Kasumi-1 (cell line): ENCODE measurements at regions not wholly inside any gene's neighbourhood (a gene's known extent, or its start where the extent isn't known, plus 50 kb on each side); places are given as distances from the start of the nearest gene placed in this dataset.
A peak's percentile ranks its signal among the peaks of the same experiment; 100 is the strongest.

Experiments
- DNase-seq, 2 experiments: peaks; one replicate each; lab custom pipeline; 2025; lab: John Stamatoyannopoulos, UW

DNA sequence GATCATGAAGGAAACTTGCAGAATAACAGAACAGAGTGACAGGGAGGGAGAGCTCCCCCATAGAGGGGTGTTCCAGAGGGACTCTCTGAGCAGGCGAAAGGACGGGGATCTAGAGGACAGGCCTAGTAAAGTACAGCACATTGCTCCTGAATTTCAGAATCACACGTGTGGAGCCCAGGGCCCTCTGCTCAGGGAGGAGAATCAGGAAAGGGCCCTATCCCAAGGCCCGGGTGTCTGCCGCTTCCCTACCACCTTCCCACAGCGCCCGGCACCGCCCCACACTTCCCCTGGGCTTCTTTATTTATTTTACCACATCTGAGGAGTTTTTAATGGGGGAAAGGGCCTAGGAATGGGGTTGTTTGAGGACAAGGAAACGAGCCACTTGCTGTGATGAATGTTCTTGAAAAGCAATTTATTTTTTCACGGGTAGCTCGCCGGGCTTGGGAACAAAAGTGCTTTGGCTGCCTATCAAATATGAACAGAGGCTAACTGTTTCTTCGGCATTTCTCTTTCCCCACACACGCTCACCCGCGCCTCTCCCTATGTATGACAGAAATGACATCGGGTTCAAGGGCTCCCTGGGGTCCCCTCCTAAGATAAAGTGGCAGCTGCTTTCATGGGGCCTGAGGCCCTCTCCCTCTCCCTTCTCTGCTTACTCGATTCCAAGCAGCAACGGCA lies 79.3 kb upstream of the GLI2 start:
- DNase-seq = no peak

DNA sequence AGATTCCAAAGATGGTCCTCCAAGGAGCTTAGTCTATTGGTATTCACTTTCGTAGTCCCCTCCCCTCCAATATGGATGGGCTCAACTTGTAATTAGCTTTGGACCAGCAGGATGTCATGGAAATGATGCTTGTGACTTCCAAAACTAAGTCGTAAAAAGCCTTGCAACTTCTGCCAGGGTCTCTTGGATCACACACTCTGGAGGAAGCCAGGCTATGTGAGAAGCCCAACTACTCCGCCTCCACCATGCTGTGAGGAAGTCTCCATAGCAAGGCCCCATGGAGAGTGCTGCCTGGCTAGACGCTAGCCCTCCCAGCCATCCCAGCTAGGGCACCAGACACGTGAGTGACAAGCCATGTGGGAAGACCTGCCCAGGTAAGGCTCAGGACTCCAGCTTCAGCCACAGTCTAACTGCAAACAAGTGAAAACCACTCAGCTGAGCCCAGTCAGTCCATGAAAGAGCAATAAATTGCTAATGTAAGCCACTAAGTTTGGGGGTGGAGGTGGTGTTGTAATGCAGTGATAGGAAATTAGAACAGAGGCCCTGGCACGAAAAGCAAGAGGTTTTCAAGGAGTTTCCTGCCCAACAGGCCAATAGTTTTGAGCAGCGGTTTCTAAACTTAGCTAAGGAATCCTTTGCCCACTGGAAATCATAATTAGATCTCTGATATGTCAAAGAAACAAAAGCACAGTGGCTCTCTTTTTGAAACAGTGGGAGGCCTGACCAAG lies 77.5 kb upstream of the GLI2 start:
- no peak for DNase-seq

DNA sequence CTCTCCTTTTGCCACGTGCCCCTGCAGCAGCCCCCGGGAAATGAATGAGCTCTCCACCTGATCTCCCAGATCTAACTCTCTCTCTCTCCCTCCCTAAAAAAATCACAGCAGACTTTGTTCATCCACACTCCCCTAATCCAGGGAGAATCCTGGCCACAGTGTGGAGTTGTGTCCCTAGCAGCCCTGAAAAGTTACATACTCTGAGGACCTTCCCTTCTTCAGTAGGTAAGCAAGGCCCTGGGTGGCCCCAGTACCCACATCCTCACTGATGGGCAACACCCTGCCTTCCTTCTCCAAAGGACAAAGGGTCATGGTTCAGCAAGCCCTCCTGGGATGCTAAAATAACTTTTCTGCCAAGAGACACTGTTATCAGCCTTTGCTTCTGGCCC lies 76.9 kb upstream of the GLI2 start:
- no peak for DNase-seq

DNA sequence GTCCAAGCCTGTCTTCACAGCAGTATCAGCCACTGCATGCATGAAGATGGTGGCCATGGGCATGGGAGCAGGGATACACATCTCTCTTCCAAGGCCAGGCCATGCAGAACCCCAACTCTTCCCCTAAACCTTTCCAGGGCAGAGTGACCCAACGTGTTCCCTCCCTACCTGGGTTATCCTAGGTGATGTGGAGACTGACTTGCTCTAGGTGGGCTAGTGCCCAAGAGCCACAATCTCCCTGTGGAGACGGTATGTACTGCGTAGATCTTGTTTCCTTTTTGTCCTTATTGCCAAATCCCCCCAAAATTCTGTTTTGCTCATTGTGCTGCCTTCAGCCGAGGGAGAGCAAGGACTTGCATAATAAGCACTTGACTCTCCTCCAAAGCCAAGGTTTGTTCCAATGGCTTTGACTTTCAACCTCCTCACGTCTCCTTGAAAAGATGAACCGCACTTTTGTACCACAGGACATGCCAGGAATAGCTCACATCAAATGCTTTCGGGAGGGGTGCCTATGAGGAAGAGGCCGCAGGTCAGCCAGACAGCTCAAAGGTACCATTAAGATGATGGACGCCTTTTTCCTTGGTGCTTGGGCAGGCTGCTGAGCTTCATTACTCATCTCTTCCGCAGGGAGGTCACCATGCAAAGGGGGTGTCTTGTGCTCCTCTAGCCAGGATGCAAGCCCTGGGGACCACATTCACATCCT lies 76.2 kb upstream of the GLI2 start:
- no peak for DNase-seq

DNA sequence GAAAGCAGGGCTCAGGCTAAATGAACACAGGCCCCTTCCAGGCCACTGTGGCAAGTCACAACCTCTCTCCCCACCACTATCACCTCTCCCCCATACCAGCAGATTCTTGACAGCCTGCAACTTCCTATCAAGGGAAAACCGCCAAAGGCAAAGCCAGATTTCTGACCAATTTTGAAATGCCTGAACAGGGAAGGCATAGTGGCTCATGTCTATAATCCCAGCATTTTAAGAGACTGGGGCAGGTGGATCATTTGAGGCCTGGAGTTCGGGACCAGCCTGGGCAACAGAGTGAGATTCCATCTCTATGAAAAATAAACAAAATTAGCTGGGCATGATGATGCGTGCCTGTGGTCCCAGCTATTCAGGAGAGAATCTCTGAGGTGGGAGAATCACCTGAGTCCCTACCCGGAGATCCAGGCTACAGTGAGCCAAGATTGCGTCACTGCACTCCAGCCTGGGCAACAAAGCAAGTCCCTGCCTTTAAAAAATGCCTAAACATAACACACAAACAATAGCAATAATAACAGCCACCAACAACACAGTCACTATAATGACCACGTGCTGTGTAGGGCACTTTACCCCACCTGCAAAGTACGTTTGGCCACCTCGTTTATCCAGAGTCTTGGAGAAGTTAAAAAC lies 75.5 kb upstream of the GLI2 start:
- no peak for DNase-seq

DNA sequence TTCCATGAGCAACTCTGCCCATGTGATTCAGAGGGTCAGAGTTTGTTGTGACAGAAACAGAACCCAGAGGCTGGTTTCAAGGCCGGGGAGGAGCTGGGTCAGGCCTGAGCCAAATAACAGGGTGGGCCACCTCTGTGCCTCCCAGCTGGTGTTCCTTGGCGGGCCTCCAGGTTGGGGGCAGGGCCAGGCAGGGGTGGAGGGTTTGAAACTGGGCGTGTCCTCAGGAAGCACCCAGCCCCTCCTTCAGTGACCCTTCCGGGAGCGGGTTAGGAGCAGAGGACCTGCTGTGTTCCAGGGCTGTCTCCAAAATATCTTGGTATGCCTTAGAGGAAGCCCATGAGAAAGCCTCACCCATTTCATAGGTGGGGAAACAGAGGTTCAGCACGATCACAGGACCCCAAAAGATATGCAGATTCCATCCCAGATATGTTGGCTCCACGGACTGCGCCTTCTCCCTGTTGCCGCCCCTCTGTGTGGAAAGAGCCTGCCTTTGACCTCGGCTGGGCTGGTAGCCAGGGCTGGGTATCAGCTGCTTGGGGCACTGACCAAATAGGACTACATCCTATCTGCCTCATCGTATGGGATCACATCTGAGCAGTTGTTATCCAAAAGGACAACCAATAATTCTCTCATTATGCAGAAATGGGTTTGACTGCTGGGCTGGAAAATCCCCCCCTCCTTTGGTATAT lies 74.8 kb upstream of the GLI2 start:
- DNase-seq = no peak

DNA sequence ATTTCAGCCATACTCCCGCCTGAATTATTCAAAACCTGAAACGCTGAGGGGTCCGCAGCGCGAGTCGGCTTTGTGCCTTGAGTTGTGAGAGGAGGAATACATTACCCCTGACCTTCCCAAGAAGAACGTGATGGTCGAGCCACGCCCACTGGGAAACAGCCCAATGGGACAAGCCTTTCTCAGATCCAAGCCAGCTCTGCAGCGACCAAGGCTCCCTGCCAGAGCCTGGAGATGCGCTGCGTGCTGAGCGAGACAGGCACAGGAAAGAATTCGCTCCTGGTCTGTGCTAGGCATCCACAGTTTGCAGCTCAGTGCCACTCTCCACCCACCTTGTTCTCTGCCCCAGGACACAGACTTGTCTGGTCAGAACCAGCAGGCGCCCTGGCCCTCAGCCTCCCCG lies 74.1 kb upstream of the GLI2 start:
- DNase-seq = no peak

DNA sequence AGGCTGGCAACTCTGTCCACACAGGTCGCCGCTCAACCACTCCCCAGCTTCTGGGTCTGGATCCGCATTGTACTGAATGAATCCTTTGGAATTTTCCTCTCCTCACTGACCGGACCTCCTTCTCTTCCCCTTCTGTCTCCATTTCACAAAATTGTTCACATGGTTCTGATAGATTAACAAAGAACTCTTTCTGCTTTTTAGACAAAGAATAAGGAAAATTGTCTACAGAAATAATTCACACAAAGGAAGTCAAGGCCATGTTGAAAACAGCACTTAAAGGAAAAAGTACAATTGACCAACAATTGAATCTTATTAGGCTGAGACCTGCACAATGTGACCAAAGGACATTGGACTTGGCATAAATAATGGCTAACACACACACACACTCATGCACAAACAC lies 73.6 kb upstream of the GLI2 start:
- DNase-seq = no peak

DNA sequence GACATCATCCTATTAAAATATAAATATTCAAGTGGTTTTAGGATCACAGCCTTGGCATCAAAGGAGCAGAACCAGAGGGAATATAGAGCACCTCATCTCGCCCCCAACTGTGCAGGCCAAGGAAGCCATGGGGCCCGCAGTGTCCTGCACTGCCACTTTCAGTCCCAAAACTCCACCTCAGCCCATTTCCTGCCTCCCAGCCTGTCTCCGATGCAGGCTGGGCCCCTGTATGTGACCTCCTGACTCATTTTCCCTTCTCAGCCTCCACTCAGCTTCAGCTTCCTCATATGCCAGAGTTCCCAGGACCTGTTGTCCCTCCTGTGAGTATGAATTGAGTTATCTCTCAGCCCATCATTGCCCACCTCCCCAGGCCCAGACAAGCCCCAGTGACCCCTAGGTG lies 72.9 kb upstream of the GLI2 start:
- DNase-seq = no peak

DNA sequence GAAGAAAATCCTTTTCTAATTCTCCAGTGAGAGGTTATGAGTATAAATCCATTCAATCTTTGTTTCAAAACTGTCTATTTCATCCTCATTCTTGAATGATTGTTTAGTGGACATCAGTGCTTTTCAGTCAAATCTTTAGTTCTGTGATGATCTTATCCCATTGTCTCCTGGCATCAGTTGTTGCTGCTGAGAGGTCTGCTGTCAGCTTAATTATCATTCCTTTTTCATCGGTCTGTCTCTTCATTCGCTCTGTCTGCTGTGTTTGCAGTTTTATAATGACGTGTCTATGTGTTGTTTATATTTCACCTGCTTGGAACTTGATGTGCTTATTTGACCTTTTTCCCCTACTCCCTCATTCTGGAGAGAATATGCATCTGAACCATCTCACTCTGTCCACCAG lies 69.2 kb upstream of the GLI2 start:
- no peak for DNase-seq

DNA sequence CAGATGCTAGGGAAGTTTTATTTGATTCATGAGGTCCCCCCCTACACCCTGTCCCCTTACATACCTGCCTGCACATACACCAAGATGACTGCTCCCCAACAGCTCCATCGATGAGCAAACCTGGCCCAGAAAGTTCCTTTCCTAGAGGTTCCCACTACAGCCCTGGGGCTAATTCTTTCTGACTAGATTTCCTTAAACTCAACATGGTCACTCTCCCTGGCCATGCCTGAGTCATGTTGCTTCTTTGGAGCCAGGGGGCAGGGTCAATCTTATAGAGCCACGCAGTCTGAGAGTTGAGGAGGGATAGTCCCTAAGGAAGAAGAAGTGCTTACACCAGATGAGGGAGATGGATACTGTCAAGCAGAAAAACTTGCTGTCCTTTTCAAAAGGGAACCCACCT lies 67.7 kb upstream of the GLI2 start:
- no peak for DNase-seq

DNA sequence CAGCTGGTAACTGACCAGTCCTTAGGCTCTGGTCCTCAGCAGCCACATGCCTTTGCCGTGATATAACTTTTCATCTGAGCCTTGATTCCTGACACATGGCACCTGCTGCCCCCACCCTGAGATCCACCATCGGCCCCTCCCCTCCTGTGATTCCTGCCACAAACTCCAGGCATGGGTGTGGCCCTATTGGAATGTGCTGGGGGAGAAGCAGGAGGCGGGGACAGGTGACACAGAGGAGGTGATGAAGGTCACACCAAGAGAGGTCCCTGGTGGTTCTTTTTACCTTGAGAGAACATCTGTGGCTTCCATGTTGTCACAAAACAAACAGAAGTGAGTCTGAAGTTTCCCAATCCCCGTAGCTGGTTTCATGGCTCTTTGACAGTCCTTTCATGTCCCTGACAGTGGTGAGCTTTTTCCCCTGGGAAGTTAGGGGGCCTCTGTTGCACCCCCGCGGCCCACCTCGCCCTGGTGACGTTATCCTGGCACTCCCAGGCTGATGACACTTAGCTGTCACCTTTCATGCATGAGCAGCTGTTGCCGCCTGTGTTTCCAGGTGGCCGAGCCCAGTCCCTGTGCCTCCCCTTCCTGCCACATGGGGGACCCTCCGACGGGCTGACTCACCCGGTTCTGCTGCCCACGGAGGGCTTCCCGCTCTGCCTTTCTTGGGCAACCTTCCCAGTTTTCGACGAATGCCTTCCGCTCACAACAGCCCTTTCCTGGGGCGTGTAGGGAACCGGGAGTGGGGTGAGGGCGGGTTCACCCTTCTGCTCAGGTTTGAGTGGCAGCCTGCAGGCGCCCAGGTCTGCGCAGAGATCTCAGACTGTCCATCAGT lies 66.3 kb upstream of the GLI2 start:
- DNase-seq = peak; percentile 10

DNA sequence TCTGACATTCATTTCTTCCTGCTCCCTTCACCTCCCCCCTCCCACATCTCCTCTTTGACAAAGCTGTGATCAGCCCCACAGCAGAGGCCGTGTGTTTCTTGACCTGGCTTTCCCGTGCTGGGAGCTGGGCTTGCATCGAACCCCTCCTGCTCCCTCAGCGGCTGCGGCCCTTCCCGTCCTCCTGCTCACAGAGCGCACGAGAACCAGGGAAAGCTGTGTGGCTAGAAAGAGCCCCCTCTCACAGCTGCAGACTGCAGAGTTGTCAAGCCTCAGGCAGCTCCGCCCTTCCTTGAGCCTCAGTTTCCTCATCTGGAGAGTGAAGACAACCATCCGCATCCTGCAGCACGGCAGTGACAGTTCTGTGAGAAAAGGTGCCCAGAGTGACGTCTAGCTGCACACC lies 65.7 kb upstream of the GLI2 start:
- no peak for DNase-seq

DNA sequence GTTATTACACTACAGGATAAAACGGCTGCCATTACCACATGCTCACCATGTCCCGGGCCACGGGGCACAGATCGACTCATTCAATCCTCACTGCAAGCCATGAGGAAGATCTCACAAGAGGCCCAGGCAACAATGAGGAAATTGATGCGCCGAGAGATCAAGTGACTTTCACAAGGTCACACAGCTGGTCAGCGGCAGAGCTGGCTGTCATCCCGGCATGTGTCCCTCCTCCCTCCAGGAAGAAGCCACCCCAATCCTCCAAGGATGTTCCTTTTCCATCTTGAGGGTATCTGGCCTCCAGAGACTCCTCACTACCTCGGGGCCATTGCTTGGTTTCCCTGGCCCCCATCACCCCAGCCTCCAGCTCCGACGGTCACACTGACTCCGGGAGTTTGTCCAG lies 65.3 kb upstream of the GLI2 start:
- DNase-seq = no peak

DNA sequence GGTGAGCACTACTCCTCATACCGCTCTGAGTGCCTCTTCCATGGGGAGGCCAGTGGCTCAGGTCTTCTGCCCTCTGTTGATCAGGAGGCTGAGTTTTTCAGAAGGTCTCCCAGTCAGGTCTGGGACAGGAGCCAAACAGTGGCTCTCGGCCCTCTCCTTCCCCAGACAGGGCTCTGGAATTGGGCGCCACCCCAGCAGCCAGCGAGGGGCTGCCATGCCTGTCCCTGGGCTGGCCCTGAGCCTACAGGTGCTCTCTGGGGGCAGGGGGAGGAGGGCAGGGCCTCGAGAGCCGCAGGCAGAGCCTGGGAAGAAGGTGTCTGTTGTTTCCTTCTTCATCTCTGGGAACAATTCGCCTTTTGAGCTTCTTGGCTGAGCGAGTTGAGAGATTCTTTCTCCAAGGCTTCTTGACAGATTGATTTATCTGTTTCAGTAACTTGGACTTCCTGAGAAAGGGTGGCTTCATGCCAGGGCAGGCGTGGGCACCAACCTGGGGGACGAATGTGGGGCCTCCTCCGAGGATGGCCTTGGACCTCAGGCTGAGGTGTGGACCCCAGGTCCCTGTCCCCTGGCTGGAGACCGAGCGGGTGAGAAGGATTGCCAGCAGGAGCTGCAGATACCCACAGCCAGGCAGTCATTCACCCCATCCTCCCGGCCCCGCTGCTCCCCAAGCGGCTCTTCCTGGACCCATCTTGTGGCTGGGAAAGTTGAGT lies 64.7 kb upstream of the GLI2 start:
- DNase-seq = no peak

DNA sequence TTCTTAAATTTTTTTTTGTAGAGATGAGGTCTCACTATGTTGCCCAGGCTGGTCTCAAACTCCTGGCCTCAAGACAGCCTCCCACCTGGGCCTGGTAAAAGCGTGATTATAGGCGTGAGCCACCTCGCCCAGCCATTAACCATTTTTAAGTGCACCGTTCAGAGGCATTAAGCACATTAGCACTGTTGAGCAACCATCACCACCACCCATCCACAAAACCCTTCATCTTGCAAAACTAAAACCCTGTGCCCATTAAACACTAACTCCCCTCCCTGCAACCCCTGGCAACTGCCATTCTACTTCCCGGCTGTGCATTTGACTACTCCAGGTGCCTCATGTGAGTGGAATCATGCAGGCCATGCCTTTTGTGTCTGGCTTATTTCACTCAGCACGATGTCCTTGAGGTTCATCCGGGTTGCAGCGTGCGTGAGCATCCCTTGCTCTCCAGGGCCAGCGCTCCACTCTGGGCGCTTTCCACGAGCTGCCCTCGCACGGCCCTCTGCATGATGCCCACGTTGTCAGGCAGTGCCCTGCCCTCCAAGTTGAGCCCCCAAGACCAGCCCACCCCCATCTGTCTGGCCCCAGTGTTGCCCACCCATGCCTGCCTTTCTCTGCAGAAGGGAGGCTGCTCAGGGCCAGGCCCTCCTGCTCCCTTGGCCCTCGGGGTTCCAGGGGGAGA lies 63.0 kb upstream of the GLI2 start:
- no peak for DNase-seq

DNA sequence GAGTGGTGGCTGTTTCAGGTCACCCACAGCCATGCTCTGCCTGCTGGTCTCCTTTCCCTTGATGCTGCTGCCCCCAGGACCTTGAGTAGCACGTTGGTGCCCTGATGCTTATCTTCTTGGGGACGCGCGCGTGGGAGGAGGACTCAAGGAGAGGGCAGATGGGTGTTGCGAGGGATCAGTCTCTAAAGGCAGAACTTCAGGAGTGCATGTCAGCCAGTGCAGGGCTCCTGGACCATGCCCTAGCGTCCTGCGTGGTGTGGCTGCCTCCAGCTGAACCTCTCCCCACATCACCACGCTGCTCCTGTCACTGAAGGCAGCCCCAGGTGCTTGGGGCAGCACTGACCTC lies 62.5 kb upstream of the GLI2 start:
- no peak for DNase-seq

DNA sequence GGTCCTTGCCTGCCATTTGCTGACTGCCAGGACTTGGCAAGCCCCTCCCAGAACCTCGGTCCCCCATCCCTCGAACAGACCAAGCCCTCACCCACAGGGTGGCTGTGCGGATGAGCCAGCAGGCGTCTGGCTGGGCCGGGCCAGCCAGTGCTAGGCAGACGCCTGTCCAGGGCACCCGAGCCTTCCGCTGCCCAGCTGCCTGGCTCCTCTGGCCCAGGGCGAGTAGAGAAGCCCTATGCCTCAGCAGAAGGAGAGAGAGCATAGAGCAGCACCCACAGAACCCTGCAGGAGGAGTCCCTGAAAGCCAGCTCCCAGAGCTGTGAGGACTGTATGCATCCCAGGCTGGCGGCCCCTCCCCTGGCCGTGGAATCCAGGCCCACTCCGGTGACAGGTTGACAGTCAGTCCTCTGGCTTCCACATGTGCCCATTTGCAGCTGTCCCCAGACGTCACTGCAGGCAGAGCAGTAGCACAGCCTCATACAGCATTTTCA lies 62.1 kb upstream of the GLI2 start:
- DNase-seq = no peak

DNA sequence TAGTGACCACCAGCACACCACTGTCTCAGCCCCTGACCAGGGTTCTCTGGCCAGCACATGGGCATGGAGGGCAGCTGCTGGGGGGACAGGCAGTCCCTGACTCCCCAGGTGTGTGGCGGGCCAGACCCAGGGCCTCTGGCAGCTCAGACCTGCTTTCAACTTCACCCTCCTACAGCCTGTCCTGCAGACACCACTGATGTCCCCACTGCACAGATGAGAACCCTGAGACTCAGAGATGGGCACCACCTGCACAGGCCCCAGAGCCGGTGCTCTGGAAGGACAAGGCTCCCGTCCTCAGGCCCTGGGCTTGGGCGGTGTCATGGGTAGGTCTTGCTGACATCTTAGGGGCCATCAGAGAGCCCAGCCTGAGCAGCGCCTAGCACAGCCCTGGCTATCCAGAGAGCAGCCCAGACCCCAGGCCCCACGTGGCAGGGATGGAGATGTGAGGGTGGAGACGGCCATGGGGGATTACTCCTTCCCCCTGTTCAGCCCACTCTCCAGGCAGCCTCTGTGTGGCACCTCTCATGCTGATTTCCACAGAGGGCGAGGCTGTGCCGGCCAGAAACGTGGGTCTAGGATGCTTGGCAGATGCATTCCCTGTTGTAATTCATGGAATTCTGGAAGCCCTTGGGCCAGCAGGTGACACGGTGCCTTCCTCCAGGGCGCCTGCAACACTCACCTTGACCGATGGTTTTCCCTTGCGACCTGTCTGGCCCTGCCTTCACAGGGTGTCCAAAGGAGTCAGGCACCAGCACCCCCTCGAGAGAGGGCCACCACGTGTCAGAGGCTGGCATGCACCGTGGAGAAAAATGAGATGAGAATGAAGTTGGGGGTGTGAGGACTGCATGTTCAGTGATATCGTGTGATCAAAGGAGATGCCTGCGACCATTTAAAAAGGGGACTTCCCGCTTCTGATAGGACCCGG lies 61.2 kb upstream of the GLI2 start:
- no peak for DNase-seq
